Liver (tissue), 3 donors: ENCODE measurements at regions not wholly inside any gene's neighbourhood (a gene's known extent, or its start where the extent isn't known, plus 50 kb on each side); places are given as distances from the start of the nearest gene placed in this dataset.

ENCODE experiments used
- GABPA ChIP-seq, 2 donors: IDR thresholded peaks in 1 of 2; conservative IDR thresholded peaks in 1 of 2; 2 replicates each; pipeline ENCODE4 v1.6.1; 2016; ENCODE audit warnings: antibody characterized with exemption in 2 of 2, mild to moderate bottlenecking in 1 of 2, moderate library complexity in 1 of 2
- SP1 ChIP-seq: IDR thresholded peaks from 2 replicates; pipeline ENCODE4 v1.6.1; 2018; ENCODE audit warnings: antibody characterized with exemption, mild to moderate bottlenecking
- YY1 ChIP-seq: IDR thresholded peaks from 2 replicates; pipeline ENCODE4 v1.6.1; 2016; ENCODE audit warnings: antibody characterized with exemption, mild to moderate bottlenecking
- TF ChIP-seq, protein P1 (sequence below): IDR thresholded peaks from 2 replicates; pipeline ENCODE4 v1.6.1; 2016; ENCODE audit warnings: antibody characterized with exemption, mild to moderate bottlenecking
- TF ChIP-seq, protein P2 (sequence below): fragments of 150-350 bp; IDR thresholded peaks from 2 replicates; pipeline ENCODE4 v1.5.1; 2017; ENCODE audit warnings: improper control_type of control experiment, low read depth, low read length; ENCODE audit not compliant: missing input control
- TF ChIP-seq, protein P3 (sequence below): IDR thresholded peaks from 2 replicates; pipeline ENCODE4 v1.6.1; 2016; ENCODE audit warnings: antibody characterized with exemption
- donor health status: healthy.
- donor health status: healthy.

DNA sequence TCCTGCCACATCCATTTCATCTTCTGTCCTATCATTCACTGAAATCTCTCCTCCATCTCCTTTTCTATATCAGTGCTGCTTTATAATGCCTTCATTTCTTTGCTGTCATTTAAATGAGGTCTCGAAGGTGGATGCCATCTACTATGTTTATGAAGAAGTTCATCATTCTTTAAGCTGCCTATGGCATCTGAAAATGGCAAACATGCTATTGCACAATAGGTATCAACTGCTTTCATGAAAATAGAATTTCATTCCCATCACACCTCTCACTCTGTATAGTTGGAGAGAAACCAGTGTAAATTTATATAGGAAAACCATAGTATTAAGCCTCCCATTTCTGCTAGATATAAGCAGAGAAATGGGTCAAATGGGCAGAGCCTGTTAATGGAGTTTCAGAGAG lies 100.2 kb downstream of the FGF9 start:
- TF ChIP-seq, protein P1, sequence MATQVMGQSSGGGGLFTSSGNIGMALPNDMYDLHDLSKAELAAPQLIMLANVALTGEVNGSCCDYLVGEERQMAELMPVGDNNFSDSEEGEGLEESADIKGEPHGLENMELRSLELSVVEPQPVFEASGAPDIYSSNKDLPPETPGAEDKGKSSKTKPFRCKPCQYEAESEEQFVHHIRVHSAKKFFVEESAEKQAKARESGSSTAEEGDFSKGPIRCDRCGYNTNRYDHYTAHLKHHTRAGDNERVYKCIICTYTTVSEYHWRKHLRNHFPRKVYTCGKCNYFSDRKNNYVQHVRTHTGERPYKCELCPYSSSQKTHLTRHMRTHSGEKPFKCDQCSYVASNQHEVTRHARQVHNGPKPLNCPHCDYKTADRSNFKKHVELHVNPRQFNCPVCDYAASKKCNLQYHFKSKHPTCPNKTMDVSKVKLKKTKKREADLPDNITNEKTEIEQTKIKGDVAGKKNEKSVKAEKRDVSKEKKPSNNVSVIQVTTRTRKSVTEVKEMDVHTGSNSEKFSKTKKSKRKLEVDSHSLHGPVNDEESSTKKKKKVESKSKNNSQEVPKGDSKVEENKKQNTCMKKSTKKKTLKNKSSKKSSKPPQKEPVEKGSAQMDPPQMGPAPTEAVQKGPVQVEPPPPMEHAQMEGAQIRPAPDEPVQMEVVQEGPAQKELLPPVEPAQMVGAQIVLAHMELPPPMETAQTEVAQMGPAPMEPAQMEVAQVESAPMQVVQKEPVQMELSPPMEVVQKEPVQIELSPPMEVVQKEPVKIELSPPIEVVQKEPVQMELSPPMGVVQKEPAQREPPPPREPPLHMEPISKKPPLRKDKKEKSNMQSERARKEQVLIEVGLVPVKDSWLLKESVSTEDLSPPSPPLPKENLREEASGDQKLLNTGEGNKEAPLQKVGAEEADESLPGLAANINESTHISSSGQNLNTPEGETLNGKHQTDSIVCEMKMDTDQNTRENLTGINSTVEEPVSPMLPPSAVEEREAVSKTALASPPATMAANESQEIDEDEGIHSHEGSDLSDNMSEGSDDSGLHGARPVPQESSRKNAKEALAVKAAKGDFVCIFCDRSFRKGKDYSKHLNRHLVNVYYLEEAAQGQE, result no peak
- TF ChIP-seq, protein P2, sequence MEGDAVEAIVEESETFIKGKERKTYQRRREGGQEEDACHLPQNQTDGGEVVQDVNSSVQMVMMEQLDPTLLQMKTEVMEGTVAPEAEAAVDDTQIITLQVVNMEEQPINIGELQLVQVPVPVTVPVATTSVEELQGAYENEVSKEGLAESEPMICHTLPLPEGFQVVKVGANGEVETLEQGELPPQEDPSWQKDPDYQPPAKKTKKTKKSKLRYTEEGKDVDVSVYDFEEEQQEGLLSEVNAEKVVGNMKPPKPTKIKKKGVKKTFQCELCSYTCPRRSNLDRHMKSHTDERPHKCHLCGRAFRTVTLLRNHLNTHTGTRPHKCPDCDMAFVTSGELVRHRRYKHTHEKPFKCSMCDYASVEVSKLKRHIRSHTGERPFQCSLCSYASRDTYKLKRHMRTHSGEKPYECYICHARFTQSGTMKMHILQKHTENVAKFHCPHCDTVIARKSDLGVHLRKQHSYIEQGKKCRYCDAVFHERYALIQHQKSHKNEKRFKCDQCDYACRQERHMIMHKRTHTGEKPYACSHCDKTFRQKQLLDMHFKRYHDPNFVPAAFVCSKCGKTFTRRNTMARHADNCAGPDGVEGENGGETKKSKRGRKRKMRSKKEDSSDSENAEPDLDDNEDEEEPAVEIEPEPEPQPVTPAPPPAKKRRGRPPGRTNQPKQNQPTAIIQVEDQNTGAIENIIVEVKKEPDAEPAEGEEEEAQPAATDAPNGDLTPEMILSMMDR, result no peak
- no peak for TF ChIP-seq YY1
- no peak for TF ChIP-seq GABPA (IDR thresholded peaks at IDR 0.05 in 1 of 2, conservative IDR thresholded peaks at IDR 0.05 in 1 of 2)
- TF ChIP-seq, protein P3, sequence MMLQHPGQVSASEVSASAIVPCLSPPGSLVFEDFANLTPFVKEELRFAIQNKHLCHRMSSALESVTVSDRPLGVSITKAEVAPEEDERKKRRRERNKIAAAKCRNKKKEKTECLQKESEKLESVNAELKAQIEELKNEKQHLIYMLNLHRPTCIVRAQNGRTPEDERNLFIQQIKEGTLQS, result no peak
- no peak for TF ChIP-seq SP1
